C4-2B (cell line): ENCODE measurements at regions not wholly inside any gene's neighbourhood (a gene's known extent, or its start where the extent isn't known, plus 50 kb on each side); places are given as distances from the start of the nearest gene placed in this dataset.

Source experiments
- ZFX ChIP-seq: fragments of 450-650 bp; IDR thresholded peaks from 2 replicates; pipeline ENCODE4 v1.6.1; 2017
- TF ChIP-seq, protein P1 (sequence below): fragments of 450-650 bp; conservative IDR thresholded peaks from 2 replicates; pipeline ENCODE4 v1.5.1; 2017; ENCODE audit warnings: mild to moderate bottlenecking

DNA sequence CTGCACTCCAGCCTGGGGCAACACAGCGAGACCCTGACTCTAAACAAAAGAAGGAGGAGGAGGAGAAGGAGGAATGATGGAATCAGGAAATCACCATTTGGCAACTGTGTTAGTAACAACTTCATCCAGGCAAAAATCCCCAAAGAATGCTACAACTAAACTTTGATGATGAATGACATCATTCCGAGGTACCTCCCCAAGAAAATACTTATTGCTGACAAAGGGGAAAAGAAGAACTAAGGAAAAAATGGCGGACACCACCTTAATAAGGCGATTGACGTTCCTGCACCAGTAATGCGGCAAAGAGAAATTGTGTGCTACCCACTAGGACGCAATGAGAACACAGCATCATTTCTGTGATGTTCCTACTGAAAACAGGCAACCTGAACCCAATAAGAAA lies 78.2 kb upstream of the SLC6A11 start:
- TF ChIP-seq, protein P1, sequence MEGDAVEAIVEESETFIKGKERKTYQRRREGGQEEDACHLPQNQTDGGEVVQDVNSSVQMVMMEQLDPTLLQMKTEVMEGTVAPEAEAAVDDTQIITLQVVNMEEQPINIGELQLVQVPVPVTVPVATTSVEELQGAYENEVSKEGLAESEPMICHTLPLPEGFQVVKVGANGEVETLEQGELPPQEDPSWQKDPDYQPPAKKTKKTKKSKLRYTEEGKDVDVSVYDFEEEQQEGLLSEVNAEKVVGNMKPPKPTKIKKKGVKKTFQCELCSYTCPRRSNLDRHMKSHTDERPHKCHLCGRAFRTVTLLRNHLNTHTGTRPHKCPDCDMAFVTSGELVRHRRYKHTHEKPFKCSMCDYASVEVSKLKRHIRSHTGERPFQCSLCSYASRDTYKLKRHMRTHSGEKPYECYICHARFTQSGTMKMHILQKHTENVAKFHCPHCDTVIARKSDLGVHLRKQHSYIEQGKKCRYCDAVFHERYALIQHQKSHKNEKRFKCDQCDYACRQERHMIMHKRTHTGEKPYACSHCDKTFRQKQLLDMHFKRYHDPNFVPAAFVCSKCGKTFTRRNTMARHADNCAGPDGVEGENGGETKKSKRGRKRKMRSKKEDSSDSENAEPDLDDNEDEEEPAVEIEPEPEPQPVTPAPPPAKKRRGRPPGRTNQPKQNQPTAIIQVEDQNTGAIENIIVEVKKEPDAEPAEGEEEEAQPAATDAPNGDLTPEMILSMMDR: no peak
- TF ChIP-seq ZFX: no peak
